ENCODE measurements at regions not wholly inside any gene's neighbourhood (a gene's known extent, or its start where the extent isn't known, plus 50 kb on each side); places are given as distances from the start of the nearest gene placed in this dataset.

- TF ChIP-seq CTCF (IDR thresholded peaks at IDR 0.05): no peak
- no peak for TF ChIP-seq EP300 (IDR thresholded peaks at IDR 0.05)
Observed at GRCh38 chr9:28249424-28249823, 676.1 kb upstream of the C9orf72 start.

Data from esophagus muscularis mucosa (tissue), 3 donors.